ENCODE measurements at regions not wholly inside any gene's neighbourhood (a gene's known extent, or its start where the extent isn't known, plus 50 kb on each side); places are given as distances from the start of the nearest gene placed in this dataset. TPM values are rescaled to one million over a fixed set of nuclear protein-coding genes. Genes with fewer than 3 reads are reported as not detected.

DNA sequence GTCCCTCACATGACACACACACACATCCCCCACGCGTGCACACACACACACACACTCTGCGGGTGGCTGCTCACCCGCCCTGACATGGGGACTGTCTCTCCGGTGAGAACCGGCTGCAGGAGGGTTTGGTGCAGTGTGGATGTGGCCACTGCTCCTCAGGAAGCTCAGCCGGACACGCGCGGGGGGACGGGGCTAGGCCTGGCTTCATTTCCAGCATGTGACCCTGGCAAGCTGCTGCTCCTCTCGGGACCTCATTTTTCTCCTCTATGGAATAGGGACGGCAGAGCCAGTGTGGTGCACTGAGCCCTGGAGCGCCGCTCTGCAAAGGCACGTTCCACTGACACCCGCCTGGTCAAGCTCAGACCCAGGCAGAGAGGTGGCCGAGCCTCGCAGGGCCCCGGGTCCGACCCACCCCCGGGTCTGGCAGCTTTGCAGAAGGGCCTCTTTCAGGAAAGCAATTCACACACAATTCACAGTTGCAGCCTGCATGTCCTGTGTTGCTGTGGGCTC lies 56.8 kb upstream of the SLCO4A1 start:
- DNase-seq (no peak), ATAC-seq (no peak)
- Mint-ChIP-seq H3K27me3 (peaks cover 28% of the 10 kb centered on the region), H3K27ac (no peak overlapping the region), H3K9me3 (ENCODE audit: low read depth) (no peaks in the 10 kb centered on the region), H3K4me3 (no peak overlapping the region), H3K4me1 (peaks cover 2% of the 10 kb centered on the region), H3K36me3 (no peaks in the 10 kb centered on the region)
- CTCF ChIA-PET = no interaction called here

- peaks cover 2% of the 10 kb centered on the region for H3K4me1 Mint-ChIP-seq
- ATAC-seq = no peak
- no peak for DNase-seq
- H3K4me3 Mint-ChIP-seq = no peak overlapping the region
- no peaks in the 10 kb centered on the region for H3K36me3 Mint-ChIP-seq
- peaks cover 26% of the 10 kb centered on the region for H3K27me3 Mint-ChIP-seq
- H3K27ac Mint-ChIP-seq = no peak overlapping the region
- H3K9me3 Mint-ChIP-seq (ENCODE audit: low read depth) = no peaks in the 10 kb centered on the region
- CTCF ChIA-PET = no interaction called here
Observed at GRCh38 chr20:62586799-62587198, 55.5 kb upstream of the SLCO4A1 start.

DNA sequence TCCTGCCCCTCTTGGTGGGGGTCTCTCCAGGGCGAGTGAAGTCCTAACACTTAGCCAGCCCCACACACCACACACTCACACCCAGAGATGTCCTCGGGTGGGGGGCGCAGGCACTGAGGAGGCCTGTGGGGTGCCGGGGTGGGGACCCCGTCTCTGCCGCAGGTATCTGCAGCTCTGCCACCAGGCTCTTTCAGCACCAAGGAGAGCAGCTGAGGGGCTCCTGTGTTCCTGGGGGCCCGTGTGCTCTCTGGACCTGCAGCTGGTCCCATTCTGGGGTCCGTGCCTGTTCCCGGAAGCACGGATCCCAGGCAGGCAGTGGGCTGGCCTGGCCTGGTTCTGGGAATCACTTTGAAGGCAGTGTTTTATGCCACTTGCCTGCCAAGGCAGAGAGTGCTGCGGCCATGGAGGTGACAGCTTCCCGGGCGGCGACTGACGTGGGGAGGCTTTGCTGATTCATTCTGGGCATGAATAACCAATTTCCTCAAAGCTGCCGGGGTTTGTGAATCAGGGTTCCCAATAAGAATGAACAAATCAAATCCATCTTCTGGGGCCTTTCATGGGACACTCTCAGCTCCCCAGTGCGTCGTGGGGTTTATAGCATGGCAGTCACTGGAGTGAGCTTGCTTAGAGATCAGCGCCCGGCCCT lies 54.4 kb upstream of the SLCO4A1 start:
- no peaks in the 10 kb centered on the region for H3K4me1 Mint-ChIP-seq
- H3K4me3 Mint-ChIP-seq = no peak overlapping the region
- CTCF ChIA-PET = interaction anchor here (0.8 kb wide), 1 partner anchor 29 kb away, joined by 3 read pairs; no protein-coding TSS in a partner anchor
- H3K36me3 Mint-ChIP-seq = no peaks in the 10 kb centered on the region
- no peak for ATAC-seq
- no peak for DNase-seq
- H3K27me3 Mint-ChIP-seq = peaks cover 20% of the 10 kb centered on the region
- H3K27ac Mint-ChIP-seq = no peak overlapping the region
- no peaks in the 10 kb centered on the region for H3K9me3 Mint-ChIP-seq (ENCODE audit: low read depth)

GRCh38 chr20:62588458-62589149 lies 53.7 kb upstream of the SLCO4A1 start:
- ATAC-seq (no peak), DNase-seq (no peak)
- Mint-ChIP-seq H3K4me3 (no peak overlapping the region), H3K9me3 (ENCODE audit: low read depth) (no peaks in the 10 kb centered on the region), H3K27ac (no peak overlapping the region), H3K36me3 (no peaks in the 10 kb centered on the region), H3K27me3 (peaks cover 13% of the 10 kb centered on the region), H3K4me1 (no peaks in the 10 kb centered on the region)
- CTCF ChIA-PET = interaction anchor here (1.2 to 1.4 kb wide), 2 partner anchors 11 to 28 kb away, joined by 3 to 4 read pairs; no protein-coding TSS in a partner anchor

GRCh38 chr20:62589150-62589498 lies 53.2 kb upstream of the SLCO4A1 start:
- no peaks in the 10 kb centered on the region for H3K9me3 Mint-ChIP-seq (ENCODE audit: low read depth)
- H3K4me1 Mint-ChIP-seq = no peaks in the 10 kb centered on the region
- CTCF ChIA-PET = interaction anchor here (1.2 to 1.4 kb wide), 2 partner anchors 11 to 28 kb away, joined by 3 to 4 read pairs; no protein-coding TSS in a partner anchor
- DNase-seq (no peak), ATAC-seq (no peak)
- H3K27me3 Mint-ChIP-seq = peaks cover 15% of the 10 kb centered on the region
- H3K27ac Mint-ChIP-seq = no peak overlapping the region
- H3K36me3 Mint-ChIP-seq = no peaks in the 10 kb centered on the region
- no peak overlapping the region for H3K4me3 Mint-ChIP-seq

GRCh38 chr20:62589720-62590119 lies 52.6 kb upstream of the SLCO4A1 start:
- H3K4me3 Mint-ChIP-seq = no peak overlapping the region
- H3K4me1 Mint-ChIP-seq = no peaks in the 10 kb centered on the region
- ATAC-seq = no peak
- H3K9me3 Mint-ChIP-seq (ENCODE audit: low read depth) = no peaks in the 10 kb centered on the region
- no peaks in the 10 kb centered on the region for H3K36me3 Mint-ChIP-seq
- no peak overlapping the region for H3K27ac Mint-ChIP-seq
- DNase-seq = no peak
- CTCF ChIA-PET = interaction anchor here (1.2 to 1.4 kb wide), 2 partner anchors 12 to 27 kb away, joined by 3 to 4 read pairs; no protein-coding TSS in a partner anchor
- H3K27me3 Mint-ChIP-seq = peaks cover 16% of the 10 kb centered on the region

GRCh38 chr20:62590309-62591121 lies 51.8 kb upstream of the SLCO4A1 start:
- Mint-ChIP-seq H3K4me1 (no peaks in the 10 kb centered on the region), H3K9me3 (ENCODE audit: low read depth) (no peaks in the 10 kb centered on the region), H3K36me3 (no peaks in the 10 kb centered on the region), H3K27ac (no peak overlapping the region), H3K27me3 (peaks cover 19% of the 10 kb centered on the region), H3K4me3 (no peak overlapping the region)
- no peak for DNase-seq
- no peak for ATAC-seq
- CTCF ChIA-PET = no interaction called here

GRCh38 chr20:62591122-62591468 lies 51.2 kb upstream of the SLCO4A1 start:
- Mint-ChIP-seq H3K27ac (no peak overlapping the region), H3K4me3 (no peak overlapping the region), H3K36me3 (no peaks in the 10 kb centered on the region), H3K27me3 (peaks cover 19% of the 10 kb centered on the region), H3K4me1 (no peaks in the 10 kb centered on the region), H3K9me3 (ENCODE audit: low read depth) (no peaks in the 10 kb centered on the region)
- CTCF ChIA-PET = no interaction called here
- no peak for DNase-seq
- no peak for ATAC-seq

GRCh38 chr20:62591591-62591990 lies 50.7 kb upstream of the SLCO4A1 start:
- Mint-ChIP-seq H3K4me1 (peaks cover under 1% of the 10 kb centered on the region), H3K9me3 (ENCODE audit: low read depth) (no peaks in the 10 kb centered on the region), H3K36me3 (no peaks in the 10 kb centered on the region), H3K4me3 (no peak overlapping the region), H3K27me3 (peaks cover 19% of the 10 kb centered on the region), H3K27ac (no peak overlapping the region)
- CTCF ChIA-PET = no interaction called here
- DNase-seq = no peak
- no peak for ATAC-seq

Small RNAs in the stretch of these regions (microRNA-seq; reads per million reads assigned to microRNA genes)
- gene MIR1-1 = not detected
- gene MIR133A2 = not detected

All from activated CD8-positive, alpha-beta memory T cell treated with anti-CD3 and anti-CD28 coated beads, Interleukin-2, amount 10 ng/mL, durations not matched to agents 7 days and 5 days (primary cell).